Lung microvascular endothelial cell (primary cell): ENCODE measurements at regions not wholly inside any gene's neighbourhood (a gene's known extent, or its start where the extent isn't known, plus 50 kb on each side); places are given as distances from the start of the nearest gene placed in this dataset.

Source experiments
- DNase-seq, 2 donors: peaks; one replicate each; pipeline versions ENCODE4 v3.0.0 to v3.0.0-alpha.2; 2010; ENCODE audit warnings: low read depth in 2 of 2

DNA sequence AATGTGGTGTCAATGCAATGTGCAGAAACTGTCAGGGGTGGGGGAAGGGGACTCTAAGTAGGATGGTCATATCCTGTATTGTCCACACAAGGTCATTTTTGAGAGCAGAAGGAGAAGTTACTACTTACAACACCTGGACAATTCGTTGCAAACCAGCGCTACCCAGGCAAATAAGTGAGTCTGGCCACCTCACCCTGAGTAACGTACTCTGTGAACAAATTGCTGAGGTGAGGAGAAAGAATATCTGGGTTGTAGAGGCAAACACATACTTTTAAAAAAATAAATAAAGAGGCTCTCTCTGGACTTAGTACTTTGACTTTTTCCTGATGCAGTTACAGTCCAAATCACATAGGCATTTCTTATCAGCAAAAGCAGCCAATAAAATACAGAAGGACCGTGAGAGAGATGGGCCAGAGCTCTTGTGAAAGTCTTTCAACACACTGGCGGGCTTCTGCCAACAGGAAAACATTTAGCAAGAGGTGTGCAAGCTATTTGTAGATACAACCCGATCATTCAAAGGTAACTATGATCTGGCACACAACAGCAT, 268.2 kb upstream of the ID2 start:
- no peak for DNase-seq

DNA sequence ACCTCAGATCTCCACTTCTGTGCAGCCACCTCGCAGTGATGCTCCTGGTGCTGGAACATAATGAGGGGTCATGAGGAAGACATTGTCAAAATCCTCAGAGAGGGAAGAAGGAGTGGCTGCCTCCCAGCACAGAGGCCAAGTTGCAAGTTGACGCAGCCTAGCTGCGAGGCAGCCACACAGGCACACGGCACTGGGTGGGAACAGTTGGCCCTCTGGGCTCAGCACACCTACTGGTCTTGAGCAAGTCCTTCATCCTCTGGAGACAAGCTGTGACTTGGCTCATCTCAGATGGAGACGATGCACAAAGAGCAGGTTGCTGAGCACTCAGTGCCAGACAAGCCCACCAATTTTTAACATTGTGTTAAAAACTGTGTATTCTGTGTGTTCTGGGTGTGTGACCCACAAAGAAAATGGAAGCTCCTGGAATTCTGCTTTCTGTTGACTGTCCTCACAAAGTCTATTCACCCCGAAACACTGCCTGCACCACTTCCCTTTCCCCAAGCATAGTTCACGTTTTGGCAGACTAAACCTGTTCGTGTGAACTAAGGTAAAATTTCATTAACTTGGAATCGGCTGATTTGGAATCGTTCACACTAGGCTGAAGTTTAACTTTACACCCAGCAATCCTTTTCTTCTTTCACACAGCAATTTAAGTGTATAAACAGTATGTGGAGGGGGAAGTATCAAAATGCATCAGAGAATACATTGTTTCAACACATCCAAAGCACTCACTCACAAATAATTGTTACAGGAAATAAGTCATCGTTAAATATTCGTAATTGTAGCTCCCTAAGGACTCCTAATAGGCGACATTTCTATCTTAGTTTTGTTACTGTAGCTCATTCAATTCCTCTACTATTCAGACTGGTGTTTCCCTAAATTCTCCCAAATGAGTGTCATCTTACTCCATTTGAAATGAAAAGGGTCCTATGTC, 266.6 kb upstream of the ID2 start:
- DNase-seq: no peak

DNA sequence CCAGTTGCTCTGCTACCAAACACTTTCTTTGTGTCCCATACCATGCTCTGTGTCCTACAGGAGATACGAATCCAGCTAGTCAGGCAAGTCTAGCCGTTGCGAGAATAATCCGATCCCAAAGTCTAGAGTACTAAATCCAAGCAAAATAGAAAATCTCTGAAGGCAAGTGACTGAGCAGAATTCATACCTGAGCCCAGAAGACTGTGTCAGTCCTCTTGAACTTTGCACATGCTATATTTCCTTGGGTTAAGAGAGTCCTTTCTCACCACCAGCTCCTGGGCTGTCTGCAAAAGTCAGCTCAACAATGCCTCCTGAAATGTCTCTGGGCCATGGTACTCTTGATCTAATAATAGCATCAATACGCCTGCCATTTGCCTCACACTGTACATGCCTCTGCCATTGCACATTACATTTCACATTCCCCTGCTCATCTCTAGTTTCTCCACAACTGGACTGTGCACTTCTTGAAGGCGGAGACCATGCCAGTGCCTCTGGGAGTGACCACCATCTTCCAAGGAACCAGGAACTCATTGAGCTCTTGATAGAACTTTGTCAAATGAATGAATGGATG, 265.8 kb upstream of the ID2 start:
- DNase-seq: no peak

DNA sequence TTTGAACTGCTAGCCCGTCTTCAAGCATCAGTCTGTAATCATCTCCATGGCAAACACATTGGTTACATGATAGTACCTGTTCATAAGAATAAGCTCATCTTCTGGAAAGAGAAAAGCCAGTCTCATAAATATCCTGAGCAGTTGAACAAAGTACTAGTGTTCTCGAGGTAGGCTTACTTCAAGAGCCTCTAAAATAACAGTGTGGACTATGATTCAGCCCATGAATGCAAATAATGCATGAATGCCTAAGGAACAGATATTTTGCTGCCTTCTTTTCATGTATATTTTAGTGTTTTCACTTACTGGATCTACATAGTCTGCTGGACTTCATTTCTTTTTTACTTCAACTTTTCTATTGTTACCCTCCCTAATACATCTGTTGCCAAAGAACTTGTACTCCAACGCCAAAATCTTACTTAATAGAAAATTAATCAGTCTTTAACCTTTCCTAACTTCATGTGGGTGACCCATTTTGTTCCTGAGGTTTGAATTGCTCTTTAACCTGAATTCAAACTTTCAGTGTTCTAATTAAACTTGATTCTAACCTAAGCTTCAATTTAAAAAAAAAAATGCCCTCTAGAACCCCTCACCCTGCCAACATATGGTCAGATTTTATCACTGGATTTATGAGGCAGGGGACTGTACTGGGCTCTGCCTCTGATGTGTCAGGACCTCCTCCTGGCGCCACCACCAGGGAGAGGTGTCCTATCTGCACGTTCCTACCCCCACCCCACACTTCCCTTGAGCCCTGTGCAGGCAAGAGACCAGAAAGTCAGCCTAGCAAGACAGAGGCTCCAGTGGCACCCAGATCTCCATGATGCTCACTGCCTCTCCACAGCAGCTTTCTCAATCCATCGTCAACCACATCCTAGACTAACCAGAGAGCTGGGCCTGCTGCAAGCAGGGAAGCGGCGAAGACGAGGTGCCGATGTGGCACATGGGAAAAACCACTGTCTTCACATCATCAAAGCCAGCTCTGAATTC, 264.7 kb upstream of the ID2 start:
- no peak for DNase-seq

DNA sequence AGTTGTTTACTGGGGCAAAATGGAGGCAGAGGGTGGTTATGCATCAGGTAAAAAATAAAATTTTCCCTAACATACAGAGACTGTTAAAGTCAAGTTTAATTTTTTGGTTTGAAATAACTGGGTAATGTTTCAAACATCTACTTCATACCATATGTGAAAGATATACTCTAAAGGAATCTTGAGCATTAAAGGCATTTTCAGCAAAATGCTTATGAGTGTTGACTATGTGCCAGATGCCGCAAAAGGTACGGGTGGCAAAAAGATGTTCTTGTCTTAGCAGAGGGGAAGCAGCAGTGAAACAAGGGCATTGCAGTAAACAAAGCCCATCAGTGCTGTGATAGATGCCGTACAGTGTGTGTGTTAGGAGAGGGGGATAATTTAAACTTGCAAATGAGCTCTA, 263.1 kb upstream of the ID2 start:
- no peak for DNase-seq

DNA sequence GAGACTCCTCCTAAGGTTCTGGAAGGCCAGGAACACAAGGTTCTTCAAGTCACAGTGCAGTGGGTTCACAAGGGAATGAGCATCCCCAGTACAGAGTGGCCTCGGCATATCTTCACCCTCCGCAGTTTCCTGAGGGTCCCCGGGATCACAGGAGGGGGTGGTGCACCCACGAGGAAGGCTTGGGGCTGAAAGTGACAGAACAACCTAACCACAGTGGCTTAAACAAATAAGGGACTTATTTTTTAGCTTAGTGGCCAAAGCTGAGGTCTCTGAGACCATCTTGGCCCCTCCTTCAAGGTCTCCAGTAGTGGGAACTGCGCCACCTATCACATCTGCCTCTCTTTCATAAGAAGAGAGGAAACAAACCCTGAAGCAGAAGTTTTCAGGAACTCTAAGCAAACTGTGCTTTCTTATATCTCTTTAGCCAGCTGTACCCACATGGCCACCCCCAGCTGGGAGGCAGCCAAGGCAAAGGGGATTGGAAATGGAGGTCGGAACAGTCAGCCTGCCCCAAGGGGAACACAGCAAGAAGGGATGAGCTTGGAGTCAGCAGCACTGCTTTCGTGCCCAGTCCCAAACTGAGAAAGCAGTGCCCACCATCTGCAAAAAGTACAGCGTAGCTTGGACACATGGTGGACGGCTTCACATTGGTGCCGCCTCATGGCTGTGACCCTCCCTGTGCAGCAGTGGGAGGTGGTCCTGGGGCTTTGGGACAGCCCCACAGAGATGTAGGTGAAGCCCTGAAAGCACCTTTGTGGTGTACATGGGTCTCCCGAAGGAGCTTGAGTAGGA, 260.0 kb upstream of the ID2 start:
- no peak for DNase-seq

DNA sequence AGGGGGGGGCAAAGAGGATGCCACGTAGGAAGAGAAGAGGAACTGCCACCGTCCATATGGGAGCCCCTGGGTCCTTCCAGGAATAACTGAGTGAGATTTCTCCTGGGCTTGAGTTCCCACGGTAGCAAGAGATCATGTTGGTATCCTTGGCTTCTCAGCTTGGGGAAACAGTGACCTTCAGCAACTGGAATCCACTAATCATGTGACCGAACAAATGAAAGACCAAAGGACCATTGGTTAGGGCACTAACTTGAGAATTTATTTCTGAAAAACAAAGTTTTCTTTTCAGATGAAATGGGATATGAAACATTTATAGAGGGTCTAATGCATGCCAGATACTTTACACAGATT, 259.4 kb upstream of the ID2 start:
- no peak for DNase-seq

GRCh38 chr2:8424997-8425900, 256.6 kb upstream of the ID2 start:
- no peak for DNase-seq

DNA sequence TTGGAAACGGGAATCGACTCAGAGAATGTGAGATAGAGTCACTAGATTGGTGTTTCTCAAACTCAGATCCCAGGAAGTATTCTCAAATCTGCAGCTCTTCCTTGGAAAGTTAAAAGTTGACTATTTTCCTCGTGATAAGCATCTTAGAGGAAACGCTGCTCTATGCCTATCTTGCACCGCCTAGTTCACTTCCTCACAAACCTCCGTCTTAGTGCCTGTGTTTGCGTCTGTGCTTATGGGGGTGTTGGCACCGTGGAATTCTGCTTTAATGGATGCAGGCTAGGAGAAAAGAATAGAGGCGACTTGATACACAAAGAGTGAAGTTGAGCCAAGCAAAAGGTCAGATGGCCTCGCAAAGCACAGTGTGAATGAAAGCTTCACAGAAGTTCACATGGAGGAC, 255.3 kb upstream of the ID2 start:
- no peak for DNase-seq

DNA sequence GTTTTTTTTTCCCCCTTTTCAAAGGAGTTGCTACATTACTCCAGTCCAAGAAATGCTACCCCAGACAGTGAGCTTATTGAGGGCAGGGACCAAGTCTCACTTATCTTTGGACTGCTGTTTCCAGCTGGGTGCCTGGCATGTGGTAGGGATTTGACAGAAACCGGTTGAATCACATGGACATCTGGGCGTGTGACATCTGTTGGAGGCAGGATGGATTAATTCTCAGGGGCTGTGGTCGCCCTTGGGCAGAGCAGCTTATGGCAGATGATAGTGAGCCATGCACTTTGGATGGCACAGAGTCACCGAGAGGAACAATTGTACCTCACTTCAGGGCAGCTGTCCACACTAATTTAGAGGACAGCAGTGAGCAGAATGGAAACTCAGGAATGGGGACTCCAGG, 254.6 kb upstream of the ID2 start:
- DNase-seq: no peak

DNA sequence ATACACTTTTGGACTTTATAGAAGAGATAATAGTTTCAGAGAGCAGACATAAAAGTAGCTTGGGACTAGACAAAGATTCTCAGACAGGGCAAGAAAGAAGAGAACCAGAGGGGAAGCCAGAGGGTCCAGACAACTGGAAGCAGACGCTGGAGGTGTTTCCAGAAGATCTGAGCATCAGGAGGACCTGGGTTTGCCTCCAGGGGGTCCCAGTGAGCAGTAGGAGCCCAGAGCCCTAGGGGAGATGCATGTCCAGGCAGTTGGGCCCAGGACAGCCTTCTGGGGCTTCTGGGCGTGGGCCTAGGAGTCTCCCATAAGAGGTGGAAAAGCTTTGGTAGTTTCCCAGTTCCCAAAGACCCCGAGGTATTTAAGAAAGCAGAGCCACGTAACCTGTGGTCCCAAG, 251.2 kb upstream of the ID2 start:
- no peak for DNase-seq

- no peak for DNase-seq
These were observed 250.3 kb upstream of the ID2 start for GRCh38 chr2:8431446-8432125.

- DNase-seq: no peak
These were observed 249.0 kb upstream of the ID2 start for GRCh38 chr2:8432706-8433336.

- no peak for DNase-seq
These were observed 248.5 kb upstream of the ID2 start for GRCh38 chr2:8433390-8433789.

GRCh38 chr2:8435608-8436007, 246.2 kb upstream of the ID2 start:
- DNase-seq: no peak

DNA sequence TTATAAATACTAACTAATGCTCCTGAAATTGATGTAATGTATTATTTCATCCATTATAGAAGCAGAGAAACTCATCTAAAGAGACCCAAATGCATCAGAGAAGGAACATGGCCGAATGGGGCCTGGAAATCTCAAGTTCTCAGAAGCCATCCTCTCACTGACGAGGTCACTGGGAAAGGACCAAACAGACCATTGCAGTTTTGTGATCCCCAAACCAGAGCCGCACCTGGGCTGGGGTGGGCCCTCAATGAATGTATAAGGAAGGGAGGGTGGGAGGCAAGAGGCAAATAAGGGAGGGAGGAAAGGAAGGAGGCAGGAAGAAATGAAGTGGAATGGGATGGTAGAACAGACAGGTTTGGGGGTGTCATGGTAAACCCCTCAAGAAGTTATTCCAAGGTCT, 245.3 kb upstream of the ID2 start:
- DNase-seq: no peak

DNA sequence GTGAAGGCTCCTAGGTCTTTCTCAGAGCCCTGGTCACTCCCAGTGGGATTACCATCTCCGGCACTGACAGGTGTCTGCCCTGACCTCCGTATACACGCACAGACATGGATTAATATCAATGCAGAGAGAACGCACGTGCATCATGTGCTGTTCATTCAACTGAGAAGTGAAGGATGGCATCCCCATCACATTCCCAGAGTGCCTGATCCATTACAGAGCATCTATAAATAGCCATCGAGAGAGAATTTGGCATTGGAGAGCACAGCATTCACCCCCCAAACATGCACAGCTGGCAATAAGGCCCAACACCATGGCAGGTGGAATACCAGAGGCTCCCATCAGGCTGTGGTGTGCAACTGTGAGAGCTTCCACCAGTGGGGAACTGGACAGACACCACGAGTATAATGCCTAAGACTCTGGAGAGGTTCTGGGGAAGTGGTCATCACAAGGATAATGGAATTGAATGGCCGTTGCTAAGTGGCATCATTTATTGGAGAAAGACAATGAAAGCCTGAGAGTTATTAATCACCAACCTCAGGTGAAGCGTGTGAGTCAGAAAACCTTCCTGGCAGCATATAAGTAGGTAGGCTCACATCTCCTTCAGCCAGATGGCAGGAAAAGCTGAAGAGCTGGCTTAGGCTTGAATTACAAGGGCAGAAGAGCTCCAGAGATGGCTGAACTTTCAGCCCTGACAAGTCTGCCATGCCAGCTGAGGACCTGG, 244.5 kb upstream of the ID2 start:
- no peak for DNase-seq

GRCh38 chr2:8437949-8438400, 243.9 kb upstream of the ID2 start:
- no peak for DNase-seq
